Activated CD4-positive, alpha-beta memory T cell treated with anti-CD3 and anti-CD28 coated beads for 36 hours (primary cell): ENCODE measurements at regions not wholly inside any gene's neighbourhood (a gene's known extent, or its start where the extent isn't known, plus 50 kb on each side); places are given as distances from the start of the nearest gene placed in this dataset.

ENCODE experiments used
- CTCF ChIA-PET: fragments of 350-600 bp; sonication (Branson Sonifier 250); formaldehyde crosslinking; loops from one replicate; lab custom pipeline; 2021; ENCODE audit warnings: antibody characterized with exemption, inconsistent platforms; lab: Charles Lee
- POLR2A ChIA-PET: fragments of 350-600 bp; sonication (Branson Sonifier 250); formaldehyde crosslinking; loops from one replicate; lab custom pipeline; 2021; ENCODE audit warnings: antibody characterized with exemption; lab: Charles Lee
- DNase-seq: peaks from one replicate; pipeline ENCODE4 v3.0.0-alpha.2; 2020
- H3K27ac Mint-ChIP-seq: one replicate; pipeline ENCODE4 v1.8.0; 2021; ENCODE audit warnings: mixed read lengths
- H3K27me3 Mint-ChIP-seq: one replicate; pipeline ENCODE4 v1.8.0; 2021; ENCODE audit warnings: mixed read lengths
- H3K36me3 Mint-ChIP-seq: one replicate; pipeline ENCODE4 v1.8.0; 2021; ENCODE audit warnings: mixed read lengths
- H3K4me1 Mint-ChIP-seq: one replicate; pipeline ENCODE4 v1.8.0; 2021; ENCODE audit warnings: low read depth, mixed read lengths
- H3K4me3 Mint-ChIP-seq: one replicate; pipeline ENCODE4 v1.8.0; 2021; ENCODE audit warnings: mild to moderate bottlenecking, mixed read lengths
- H3K9me3 Mint-ChIP-seq: one replicate; pipeline ENCODE4 v1.8.0; 2021; ENCODE audit warnings: mixed read lengths
- intact Hi-C: fragments of 100-400 bp; cut with micrococcal nuclease; formaldehyde crosslinking; loops from one replicate; pipeline ENCODE4 v1.15.1; 2023

DNA sequence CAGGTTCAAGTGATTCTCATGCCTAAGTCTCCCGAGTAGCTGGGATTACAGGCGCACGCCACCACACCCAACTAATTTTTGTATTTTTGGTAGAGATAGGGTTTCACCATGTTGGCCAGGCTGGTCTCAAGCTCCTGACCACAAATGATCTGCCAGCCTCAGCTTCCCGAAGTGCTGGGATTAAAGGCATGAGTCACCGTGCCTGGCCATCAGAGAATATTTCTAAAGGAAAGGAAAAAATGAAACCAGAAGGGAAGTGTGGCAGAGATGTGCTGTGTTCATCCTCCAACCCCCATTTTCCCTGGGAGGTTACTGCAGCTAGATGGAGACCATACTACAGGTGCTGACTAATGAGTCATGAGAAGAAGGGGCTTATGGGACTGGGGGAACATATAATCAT lies 964.1 kb downstream of the TTLL7 start:
- POLR2A ChIA-PET, result no interaction called here
- intact Hi-C loops, result no loop called here
- Mint-ChIP-seq H3K36me3 (no peaks in the 10 kb centered on the region), H3K9me3 (peaks cover 14% of the 10 kb centered on the region), H3K4me1 (no peaks in the 10 kb centered on the region), H3K27ac (no peak overlapping the region), H3K27me3 (no peaks in the 10 kb centered on the region), H3K4me3 (no peak overlapping the region)
- CTCF ChIA-PET, result no interaction called here
- no peak for DNase-seq

DNA sequence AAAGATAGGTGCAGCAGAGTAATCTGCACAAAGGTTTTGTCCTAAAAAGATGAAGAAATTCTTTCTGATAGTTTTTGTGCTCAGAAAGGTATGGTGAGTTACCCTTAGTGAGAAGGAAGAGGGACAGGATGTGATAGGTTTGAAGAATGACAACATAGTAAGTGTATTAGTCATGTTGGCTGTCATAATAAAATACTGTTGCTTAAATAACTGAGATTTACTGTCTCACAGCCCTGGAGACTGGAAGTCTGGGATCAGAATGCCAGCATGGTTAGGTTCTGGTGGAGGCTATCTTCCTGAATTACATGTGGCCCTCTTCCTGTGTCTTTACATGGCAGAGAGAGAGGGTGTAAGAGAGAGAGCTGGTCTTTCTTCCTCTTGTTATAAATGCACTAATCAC lies 965.2 kb downstream of the TTLL7 start:
- DNase-seq, result no peak
- no peak overlapping the region for H3K4me3 Mint-ChIP-seq
- CTCF ChIA-PET, result no interaction called here
- no peaks in the 10 kb centered on the region for H3K36me3 Mint-ChIP-seq
- no peak overlapping the region for H3K27ac Mint-ChIP-seq
- intact Hi-C loops, result no loop called here
- no peaks in the 10 kb centered on the region for H3K27me3 Mint-ChIP-seq
- POLR2A ChIA-PET, result no interaction called here
- no peaks in the 10 kb centered on the region for H3K4me1 Mint-ChIP-seq
- peaks cover 14% of the 10 kb centered on the region for H3K9me3 Mint-ChIP-seq

GRCh38 chr1:83029916-83030315 lies 969.0 kb downstream of the TTLL7 start:
- Mint-ChIP-seq H3K4me3 (no peak overlapping the region), H3K27me3 (no peaks in the 10 kb centered on the region), H3K4me1 (no peaks in the 10 kb centered on the region), H3K36me3 (no peaks in the 10 kb centered on the region), H3K9me3 (peaks cover 2% of the 10 kb centered on the region), H3K27ac (no peak overlapping the region)
- DNase-seq, result no peak
- POLR2A ChIA-PET, result no interaction called here
- intact Hi-C loops, result no loop called here
- CTCF ChIA-PET, result interaction anchor here (0.7 kb wide), 1 partner anchor 478 kb away, joined by 4 read pairs; no protein-coding TSS in a partner anchor

DNA sequence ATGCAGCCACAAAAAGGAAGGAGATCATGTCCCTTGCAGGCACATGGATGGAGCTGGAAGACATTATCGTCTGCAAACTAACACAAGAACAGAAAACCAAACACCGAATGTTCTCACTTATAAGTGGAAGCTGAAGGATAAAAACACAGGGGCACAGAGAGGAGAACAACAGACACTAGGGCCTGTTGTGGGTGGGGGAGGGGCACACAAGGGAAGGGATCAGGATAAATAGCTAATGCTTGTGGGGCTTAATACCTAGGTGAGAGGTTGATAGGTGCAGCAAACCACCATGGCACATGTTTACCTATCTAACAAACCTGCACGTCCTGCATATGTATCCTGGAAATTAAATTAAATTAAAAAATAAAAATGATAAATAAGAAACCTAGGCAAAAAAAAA lies 969.9 kb downstream of the TTLL7 start:
- CTCF ChIA-PET, result no interaction called here
- Mint-ChIP-seq H3K27me3 (no peaks in the 10 kb centered on the region), H3K4me1 (no peaks in the 10 kb centered on the region), H3K9me3 (no peaks in the 10 kb centered on the region), H3K36me3 (no peaks in the 10 kb centered on the region), H3K4me3 (no peak overlapping the region), H3K27ac (no peak overlapping the region)
- no peak for DNase-seq
- intact Hi-C loops, result no loop called here
- POLR2A ChIA-PET, result no interaction called here

DNA sequence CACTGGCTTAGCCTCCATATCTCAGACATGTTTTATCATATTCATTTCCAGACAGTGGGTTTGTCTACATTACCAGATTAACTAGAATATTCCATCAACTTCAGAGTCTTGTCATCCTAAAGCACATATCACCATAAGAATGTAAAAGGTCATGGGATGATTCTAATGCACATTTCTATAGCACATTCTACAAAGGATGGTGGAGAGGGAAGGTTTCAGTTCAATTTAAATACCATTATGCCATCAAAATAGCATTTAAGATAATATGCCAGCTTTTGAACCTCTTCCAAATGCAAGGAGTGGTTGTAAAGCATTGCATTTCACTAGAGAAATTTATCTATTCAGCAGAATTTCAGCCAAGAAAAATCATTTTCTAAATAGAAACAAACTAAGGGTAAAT lies 970.5 kb downstream of the TTLL7 start:
- Mint-ChIP-seq H3K27me3 (no peaks in the 10 kb centered on the region), H3K27ac (no peak overlapping the region), H3K4me3 (no peak overlapping the region), H3K9me3 (no peaks in the 10 kb centered on the region), H3K4me1 (no peaks in the 10 kb centered on the region), H3K36me3 (no peaks in the 10 kb centered on the region)
- ChIA-PET POLR2A (no interaction called here), CTCF (no interaction called here)
- intact Hi-C loops, result no loop called here
- DNase-seq, result no peak

DNA sequence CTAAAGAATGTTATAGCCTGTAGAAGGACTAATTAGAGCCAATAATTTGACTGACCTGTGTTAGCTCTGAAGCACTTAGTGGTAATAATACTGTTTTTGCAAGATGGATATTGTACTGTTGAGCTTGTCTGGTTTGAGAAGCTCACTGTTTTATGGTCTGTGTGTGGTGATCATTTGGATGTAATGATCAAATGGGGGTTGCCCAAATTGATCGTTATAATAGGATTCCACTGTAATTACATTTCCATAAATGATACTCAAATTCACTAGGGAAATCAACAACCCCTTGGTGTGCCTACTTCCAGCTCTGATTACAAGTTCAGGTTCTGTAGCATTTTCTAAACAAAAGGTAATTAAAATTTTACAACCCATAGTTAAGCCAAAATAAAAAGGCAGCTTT lies 971.4 kb downstream of the TTLL7 start:
- Mint-ChIP-seq H3K36me3 (no peaks in the 10 kb centered on the region), H3K27ac (no peak overlapping the region), H3K4me3 (no peak overlapping the region), H3K27me3 (no peaks in the 10 kb centered on the region), H3K4me1 (no peaks in the 10 kb centered on the region), H3K9me3 (no peaks in the 10 kb centered on the region)
- POLR2A ChIA-PET, result no interaction called here
- CTCF ChIA-PET, result no interaction called here
- DNase-seq, result no peak
- intact Hi-C loops, result no loop called here

DNA sequence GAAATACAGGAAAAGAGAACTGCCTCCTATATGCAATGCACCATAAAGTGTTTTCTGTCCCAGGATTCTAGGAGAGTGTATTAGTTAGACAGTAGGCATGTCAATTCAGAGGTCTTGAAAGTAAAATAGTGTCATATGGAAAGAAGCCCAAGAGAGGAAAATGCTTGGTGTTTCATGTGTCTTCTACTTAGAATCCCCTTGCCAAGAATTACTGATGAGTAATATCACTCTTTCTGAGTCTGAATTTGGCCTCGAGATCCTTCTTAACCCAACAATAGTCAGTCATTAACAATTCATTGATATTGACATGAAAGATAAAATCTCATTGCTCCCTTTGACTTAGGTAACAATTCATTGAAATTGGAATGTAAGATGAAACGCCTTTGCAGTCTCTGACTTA lies 972.2 kb downstream of the TTLL7 start:
- no peaks in the 10 kb centered on the region for H3K36me3 Mint-ChIP-seq
- H3K27me3 Mint-ChIP-seq, result no peaks in the 10 kb centered on the region
- DNase-seq, result no peak
- H3K9me3 Mint-ChIP-seq, result no peaks in the 10 kb centered on the region
- CTCF ChIA-PET, result no interaction called here
- H3K4me1 Mint-ChIP-seq, result no peaks in the 10 kb centered on the region
- intact Hi-C loops, result no loop called here
- no peak overlapping the region for H3K4me3 Mint-ChIP-seq
- POLR2A ChIA-PET, result no interaction called here
- no peak overlapping the region for H3K27ac Mint-ChIP-seq

DNA sequence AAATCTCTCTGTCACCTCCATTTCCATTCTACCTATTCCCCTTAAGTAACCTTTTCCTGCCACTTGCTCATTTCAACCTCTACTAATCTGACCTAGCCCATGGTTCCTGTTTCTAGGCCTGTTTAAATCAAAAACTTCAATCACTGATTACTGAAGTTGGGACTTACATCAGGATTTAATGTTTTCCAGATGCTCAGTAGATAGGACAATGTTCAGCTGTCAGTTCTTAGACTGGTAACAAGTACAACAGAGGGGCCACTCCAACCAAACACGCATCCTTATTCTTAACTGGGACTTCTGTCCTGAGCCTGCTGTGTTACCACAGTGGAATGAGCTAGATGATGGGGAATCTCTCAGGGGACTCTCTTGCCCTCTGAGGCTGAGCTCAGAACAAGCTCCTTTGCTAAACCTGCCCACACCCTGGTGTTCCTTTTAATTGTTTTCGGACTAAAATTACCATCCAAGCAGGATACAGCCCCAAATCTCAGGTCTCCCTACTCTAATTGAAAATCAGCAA lies 974.6 kb downstream of the TTLL7 start:
- Mint-ChIP-seq H3K9me3 (peaks cover 6% of the 10 kb centered on the region), H3K4me1 (no peaks in the 10 kb centered on the region), H3K27me3 (no peaks in the 10 kb centered on the region), H3K4me3 (no peak overlapping the region), H3K36me3 (no peaks in the 10 kb centered on the region), H3K27ac (no peak overlapping the region)
- no peak for DNase-seq
- CTCF ChIA-PET, result no interaction called here
- POLR2A ChIA-PET, result no interaction called here
- intact Hi-C loops, result no loop called here

DNA sequence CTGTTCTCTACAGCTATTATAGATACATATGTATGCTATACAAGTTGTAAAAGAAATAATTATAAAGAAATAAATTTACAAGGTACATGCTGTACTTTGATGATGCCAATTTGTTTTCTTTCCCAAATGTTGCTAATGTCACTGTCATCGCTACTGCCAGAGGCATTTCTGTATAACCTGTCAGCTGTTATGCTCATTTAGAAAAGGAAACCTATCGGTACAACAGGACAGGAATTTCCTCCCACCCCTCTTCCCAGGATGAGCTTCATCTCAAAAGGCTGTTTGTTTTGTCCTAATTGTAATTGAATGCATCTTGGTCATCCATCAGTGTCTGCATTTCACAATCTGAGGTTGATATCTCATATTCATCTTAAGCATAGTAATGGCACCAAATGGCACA lies 975.7 kb downstream of the TTLL7 start:
- no peaks in the 10 kb centered on the region for H3K36me3 Mint-ChIP-seq
- no peak for DNase-seq
- ChIA-PET POLR2A (no interaction called here), CTCF (no interaction called here)
- intact Hi-C loops, result no loop called here
- H3K9me3 Mint-ChIP-seq, result peaks cover 6% of the 10 kb centered on the region
- no peak overlapping the region for H3K27ac Mint-ChIP-seq
- H3K27me3 Mint-ChIP-seq, result no peaks in the 10 kb centered on the region
- no peaks in the 10 kb centered on the region for H3K4me1 Mint-ChIP-seq
- H3K4me3 Mint-ChIP-seq, result no peak overlapping the region

DNA sequence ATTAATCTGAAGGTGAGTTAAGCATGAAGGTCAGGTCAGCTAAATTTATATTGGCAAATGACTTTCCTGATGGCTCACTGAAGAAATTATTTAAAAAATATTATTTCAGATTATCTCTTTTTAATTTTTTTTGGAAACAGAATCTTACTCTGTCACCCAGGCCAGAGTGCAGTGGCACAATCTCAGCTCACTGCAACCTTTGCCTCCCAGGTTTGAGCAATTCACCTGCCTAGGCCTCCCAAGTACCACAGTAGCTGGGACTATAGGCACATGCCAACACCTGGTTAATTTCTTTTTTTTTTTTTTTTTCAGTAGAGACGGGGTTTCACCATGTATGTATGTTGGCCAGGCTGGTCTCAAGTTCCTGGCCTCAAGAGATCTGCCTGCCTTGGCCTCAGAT lies 976.7 kb downstream of the TTLL7 start:
- Mint-ChIP-seq H3K27me3 (no peaks in the 10 kb centered on the region), H3K36me3 (no peaks in the 10 kb centered on the region), H3K9me3 (peaks cover 6% of the 10 kb centered on the region), H3K4me1 (no peaks in the 10 kb centered on the region), H3K4me3 (no peak overlapping the region), H3K27ac (no peak overlapping the region)
- POLR2A ChIA-PET, result no interaction called here
- no peak for DNase-seq
- CTCF ChIA-PET, result no interaction called here
- intact Hi-C loops, result no loop called here

GRCh38 chr1:83017701-83018100 lies 981.2 kb downstream of the TTLL7 start:
- POLR2A ChIA-PET, result no interaction called here
- Mint-ChIP-seq H3K4me1 (no peaks in the 10 kb centered on the region), H3K27ac (no peak overlapping the region), H3K4me3 (no peak overlapping the region), H3K36me3 (no peaks in the 10 kb centered on the region), H3K9me3 (peaks cover 6% of the 10 kb centered on the region), H3K27me3 (no peaks in the 10 kb centered on the region)
- CTCF ChIA-PET, result no interaction called here
- no peak for DNase-seq
- intact Hi-C loops, result no loop called here

- Mint-ChIP-seq H3K27ac (no peak overlapping the region), H3K9me3 (peaks cover 6% of the 10 kb centered on the region), H3K36me3 (no peaks in the 10 kb centered on the region), H3K27me3 (no peaks in the 10 kb centered on the region), H3K4me3 (no peak overlapping the region), H3K4me1 (no peaks in the 10 kb centered on the region)
- intact Hi-C loops, result no loop called here
- DNase-seq, result no peak
- ChIA-PET CTCF (no interaction called here), POLR2A (no interaction called here)
These were observed 981.7 kb downstream of the TTLL7 start for GRCh38 chr1:83017276-83017675.

DNA sequence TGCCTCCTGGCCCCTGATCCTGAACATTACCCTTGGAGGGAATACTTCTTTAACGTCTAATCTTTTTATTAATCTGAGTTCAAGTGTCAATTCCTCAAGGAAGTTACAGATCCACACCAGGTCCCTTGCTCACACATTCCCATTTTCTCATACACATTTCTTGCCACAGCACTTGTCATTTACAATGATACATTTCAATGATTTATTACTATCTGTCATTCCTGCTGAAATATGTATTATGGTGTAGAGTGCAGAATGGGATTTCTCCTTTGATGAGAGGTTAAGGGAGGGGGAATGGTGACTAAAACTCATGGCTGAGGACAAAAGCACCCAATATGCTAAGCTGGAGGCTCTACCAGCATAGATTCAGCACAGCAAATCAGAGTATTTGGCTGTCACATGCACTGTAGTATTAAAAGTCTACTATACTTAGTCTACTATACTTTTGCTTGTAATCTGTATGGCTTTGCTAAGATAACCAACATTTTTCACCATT lies 982.5 kb downstream of the TTLL7 start:
- H3K4me3 Mint-ChIP-seq, result no peak overlapping the region
- H3K36me3 Mint-ChIP-seq, result no peaks in the 10 kb centered on the region
- POLR2A ChIA-PET, result no interaction called here
- CTCF ChIA-PET, result no interaction called here
- no peaks in the 10 kb centered on the region for H3K27me3 Mint-ChIP-seq
- H3K27ac Mint-ChIP-seq, result no peak overlapping the region
- no peaks in the 10 kb centered on the region for H3K4me1 Mint-ChIP-seq
- no peak for DNase-seq
- intact Hi-C loops, result no loop called here
- peaks cover 6% of the 10 kb centered on the region for H3K9me3 Mint-ChIP-seq
